Ramos (cell line): ENCODE measurements at regions not wholly inside any gene's neighbourhood (a gene's known extent, or its start where the extent isn't known, plus 50 kb on each side); places are given as distances from the start of the nearest gene placed in this dataset.

Experiments
- in situ Hi-C: fragments of 300-500 bp; cut with MboI; formaldehyde crosslinking; loops from one replicate; pipeline ENCODE4 v1.14.3; 2022; ENCODE audit warnings: low sequenced_read_pairs; ENCODE audit not compliant: unreplicated experiment

- in situ Hi-C loops, result no loop called here
Measured at GRCh38 chr15:79373113-79373512, 59.0 kb upstream of the MINAR1 start.

GRCh38 chr15:79373728-79374127 is 58.4 kb upstream of the MINAR1 start:
- in situ Hi-C loops, result no loop called here

DNA sequence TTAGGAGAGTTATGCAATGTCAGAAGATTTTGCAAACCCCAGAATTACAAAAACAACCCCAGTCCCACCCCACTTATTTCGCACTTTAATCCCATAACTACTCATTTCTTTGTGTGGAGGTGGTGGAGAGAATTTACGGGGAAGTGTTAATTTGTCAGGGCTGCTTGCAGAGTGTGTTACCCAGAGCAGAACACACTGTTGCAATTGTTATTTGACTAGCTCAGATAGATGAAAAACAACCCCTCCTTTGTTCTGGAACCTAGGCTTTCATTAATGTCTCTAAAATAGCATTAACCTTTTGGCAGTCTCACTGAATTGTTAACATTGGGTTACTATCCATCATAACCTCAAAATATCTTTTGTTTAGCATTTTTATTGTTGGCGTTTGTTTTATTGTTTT is 55.8 kb upstream of the MINAR1 start:
- in situ Hi-C loops, result no loop called here

GRCh38 chr15:79378394-79379109 is 53.6 kb upstream of the MINAR1 start:
- in situ Hi-C loops, result no loop called here

GRCh38 chr15:79380755-79381497 is 51.2 kb upstream of the MINAR1 start:
- in situ Hi-C loops, result loop anchor here (10.0 kb wide), 2 partner anchors 614 to 794 kb away; no protein-coding TSS in a partner anchor

GRCh38 chr15:79381593-79381992 is 50.5 kb upstream of the MINAR1 start:
- in situ Hi-C loops, result loop anchor here (10.0 kb wide), 2 partner anchors 613 to 793 kb away; no protein-coding TSS in a partner anchor
